Left lung (tissue), 4 donors: ENCODE measurements at regions not wholly inside any gene's neighbourhood (a gene's known extent, or its start where the extent isn't known, plus 50 kb on each side); places are given as distances from the start of the nearest gene placed in this dataset.

ENCODE experiments used
- ATAC-seq: fragments of 200-7000 bp; cut with Tn5 transposase; one replicate; pipeline ENCODE4 v1.9.1; 2020; ENCODE audit warnings: moderate library complexity
- DNase-seq, 4 donors: peaks; one replicate each; pipeline ENCODE4 v3.0.0-alpha.2; 2013 to 2020
- H3K27ac ChIP-seq, 2 donors: fragments of 200-600 bp; sonication (generic) in 1 of 2; one replicate each; pipeline versions ENCODE4 v1.5.0 to v1.8.0; 2020 to 2021
- H3K27me3 ChIP-seq, 2 donors: fragments of 200-600 bp; sonication (generic) in 1 of 2; one replicate each; pipeline versions ENCODE4 v1.5.0 to v1.8.0; 2020 to 2021
- H3K36me3 ChIP-seq, 2 donors: fragments of 200-600 bp; sonication (generic) in 1 of 2; one replicate each; pipeline versions ENCODE4 v1.5.0 to v1.8.0; 2020 to 2021
- H3K4me1 ChIP-seq, 2 donors: fragments of 200-600 bp; one replicate each; pipeline ENCODE4 v1.8.0; 2021
- H3K4me3 ChIP-seq, 2 donors: fragments of 200-600 bp; sonication (generic) in 1 of 2; one replicate each; pipeline versions ENCODE4 v1.5.0 to v1.8.0; 2020 to 2021; ENCODE audit warnings: mild to moderate bottlenecking in 1 of 2
- H3K9me3 ChIP-seq, 2 donors: fragments of 200-600 bp; sonication (generic) in 1 of 2; one replicate each; pipeline versions ENCODE4 v1.5.0 to v1.8.0; 2020 to 2021
- intact Hi-C, 2 donors: fragments of 100-400 bp; cut with DNase I; formaldehyde crosslinking; loops; one replicate each; pipeline versions ENCODE4 v1.11.2 to v1.14.2; 2022
- TF ChIP-seq, protein P1 (sequence below), 2 donors: fragments of 200-600 bp; sonication (generic) in 1 of 2; IDR thresholded peaks; one replicate each; pipeline versions ENCODE4 v1.5.0 to v1.8.0; 2021; ENCODE audit warnings: antibody characterized with exemption in 2 of 2
- donor health status: DM: no; HTN: yes; CAD: no.
- donor health status: DM: no; HTN: no; CAD: no.

DNA sequence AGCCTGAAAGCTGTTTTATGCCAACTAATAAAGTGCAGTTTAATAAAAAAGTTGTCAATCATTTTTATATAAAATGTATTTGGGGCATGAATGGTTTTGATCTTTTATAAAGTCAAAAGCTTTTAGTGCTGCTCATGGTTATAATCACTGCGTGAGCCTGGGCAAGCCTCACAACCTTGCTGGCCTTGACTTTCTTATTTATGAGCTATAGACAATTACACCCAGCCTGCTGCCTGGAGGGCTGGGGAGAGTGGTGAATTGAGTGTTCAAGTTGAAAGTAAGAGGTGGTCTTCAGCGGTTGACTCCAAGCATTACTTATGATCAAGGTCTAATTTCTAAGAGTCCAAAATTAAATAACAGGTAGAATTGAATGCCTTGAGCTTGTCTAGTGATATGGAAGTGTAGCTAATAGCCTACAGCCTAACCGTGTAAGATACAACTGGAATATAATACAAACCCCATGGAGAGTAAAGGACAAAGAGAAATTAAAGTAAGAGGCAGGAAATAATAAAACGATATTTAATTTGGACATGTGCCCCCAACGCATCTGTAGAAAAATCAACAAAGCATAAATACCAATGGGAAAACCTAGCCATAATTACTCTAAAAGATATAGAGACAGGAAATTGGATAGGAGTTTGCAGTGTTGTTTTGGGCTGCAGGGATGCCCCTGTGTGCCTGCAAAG is 106.0 kb upstream of the CYP1B1 start:
- DNase-seq, result no peak
- Histone ChIP-seq H3K9me3 (no peaks in the 10 kb centered on the region), H3K4me3 (no peak overlapping the region), H3K36me3 (no peaks in the 10 kb centered on the region), H3K4me1 (peaks cover 17 to 44% of the 10 kb centered on the region in 2 donors), H3K27me3 (no peaks in the 10 kb centered on the region), H3K27ac (no peak overlapping the region)
- TF ChIP-seq, protein P1, sequence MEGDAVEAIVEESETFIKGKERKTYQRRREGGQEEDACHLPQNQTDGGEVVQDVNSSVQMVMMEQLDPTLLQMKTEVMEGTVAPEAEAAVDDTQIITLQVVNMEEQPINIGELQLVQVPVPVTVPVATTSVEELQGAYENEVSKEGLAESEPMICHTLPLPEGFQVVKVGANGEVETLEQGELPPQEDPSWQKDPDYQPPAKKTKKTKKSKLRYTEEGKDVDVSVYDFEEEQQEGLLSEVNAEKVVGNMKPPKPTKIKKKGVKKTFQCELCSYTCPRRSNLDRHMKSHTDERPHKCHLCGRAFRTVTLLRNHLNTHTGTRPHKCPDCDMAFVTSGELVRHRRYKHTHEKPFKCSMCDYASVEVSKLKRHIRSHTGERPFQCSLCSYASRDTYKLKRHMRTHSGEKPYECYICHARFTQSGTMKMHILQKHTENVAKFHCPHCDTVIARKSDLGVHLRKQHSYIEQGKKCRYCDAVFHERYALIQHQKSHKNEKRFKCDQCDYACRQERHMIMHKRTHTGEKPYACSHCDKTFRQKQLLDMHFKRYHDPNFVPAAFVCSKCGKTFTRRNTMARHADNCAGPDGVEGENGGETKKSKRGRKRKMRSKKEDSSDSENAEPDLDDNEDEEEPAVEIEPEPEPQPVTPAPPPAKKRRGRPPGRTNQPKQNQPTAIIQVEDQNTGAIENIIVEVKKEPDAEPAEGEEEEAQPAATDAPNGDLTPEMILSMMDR (IDR thresholded peaks at IDR 0.05), result no peak
- ATAC-seq, result no peak
- intact Hi-C loops, result no loop called here

DNA sequence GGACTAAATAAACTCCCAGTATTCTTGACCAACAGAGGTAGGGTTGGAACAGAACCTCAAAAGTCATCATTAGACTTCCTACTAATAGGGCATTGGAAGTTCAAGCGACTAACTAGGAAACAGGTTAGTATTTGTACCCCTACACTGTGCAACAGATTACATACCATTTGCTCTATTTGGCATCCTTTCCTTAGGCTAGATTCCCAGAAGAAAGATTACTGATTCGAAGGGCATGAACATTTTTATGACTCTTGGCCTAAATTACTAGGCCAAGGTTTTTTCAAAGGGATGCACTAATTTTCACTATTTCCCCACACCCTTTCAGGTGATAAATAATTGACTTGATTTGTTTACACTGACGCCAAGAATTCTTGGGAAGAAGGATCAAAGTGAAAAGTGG is 104.8 kb upstream of the CYP1B1 start:
- no peak overlapping the region for H3K4me3 ChIP-seq
- no peak for ATAC-seq
- no peak for DNase-seq
- TF ChIP-seq, protein P1 (IDR thresholded peaks at IDR 0.05), result no peak
- no peaks in the 10 kb centered on the region for H3K36me3 ChIP-seq
- intact Hi-C loops, result no loop called here
- H3K27me3 ChIP-seq, result no peaks in the 10 kb centered on the region
- H3K27ac ChIP-seq, result no peak overlapping the region
- no peaks in the 10 kb centered on the region for H3K9me3 ChIP-seq
- peaks cover 24 to 52% of the 10 kb centered on the region in 2 donors for H3K4me1 ChIP-seq

DNA sequence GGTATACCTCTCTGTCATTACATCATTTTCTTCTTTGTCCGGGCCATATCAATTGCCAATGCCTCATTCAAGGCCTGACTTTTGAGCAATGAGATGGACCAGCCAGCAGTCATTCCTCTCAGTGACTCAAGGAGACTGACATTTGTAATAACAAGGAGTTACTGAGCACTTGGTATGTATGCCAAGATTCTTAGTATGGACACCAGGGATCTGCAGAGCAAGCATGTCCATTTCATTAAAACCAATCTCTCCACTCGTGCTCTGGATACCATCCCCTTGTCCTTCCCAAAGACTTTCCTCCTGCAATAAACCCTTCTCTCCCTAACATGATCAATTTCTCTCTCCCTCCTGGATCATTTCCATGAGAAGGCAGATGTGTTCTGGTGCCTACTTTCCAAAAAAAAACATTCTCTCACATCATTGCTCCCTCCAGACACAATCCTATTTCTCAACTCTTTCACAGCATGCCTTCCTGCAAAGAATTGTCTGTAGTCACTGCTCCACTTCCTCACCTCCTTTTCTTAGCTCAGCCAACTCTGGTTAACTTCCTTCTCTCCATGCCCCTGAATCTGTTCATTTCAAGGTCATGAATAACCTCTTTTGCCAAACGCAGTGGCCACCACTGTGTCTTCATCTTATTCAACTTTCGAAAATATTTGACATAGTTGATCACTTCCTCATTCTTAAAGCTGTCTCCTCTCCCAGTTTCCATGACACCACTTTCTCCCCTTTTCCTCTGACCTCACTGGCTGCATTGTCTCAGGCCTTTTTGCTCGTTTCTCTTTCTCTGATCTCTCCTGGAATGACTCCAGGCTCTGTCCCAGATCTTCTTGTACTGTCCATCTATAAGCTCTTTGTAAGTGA is 102.8 kb upstream of the CYP1B1 start:
- peak; percentile 40 for ATAC-seq

DNA sequence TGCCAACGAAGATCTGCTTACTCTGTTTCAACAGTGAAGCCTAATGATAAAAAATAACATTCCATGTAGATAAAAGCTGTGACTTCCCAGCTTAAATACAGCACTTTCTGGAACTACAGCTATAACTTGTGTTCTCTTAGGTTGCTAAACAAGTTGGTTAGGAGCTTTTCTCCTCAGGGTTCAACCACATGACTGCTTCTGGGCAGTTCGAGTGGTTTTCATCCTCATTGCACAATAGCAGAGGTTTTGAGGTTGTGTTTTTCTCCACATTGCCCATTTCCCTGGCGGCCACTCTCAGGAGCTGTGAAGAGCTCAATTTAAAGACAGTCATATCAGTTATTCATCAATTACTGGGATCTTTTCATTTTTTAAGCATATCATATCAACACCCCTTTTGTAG is 102.2 kb upstream of the CYP1B1 start:
- Histone ChIP-seq H3K36me3 (no peaks in the 10 kb centered on the region), H3K4me1 (peaks cover 33 to 62% of the 10 kb centered on the region in 2 donors), H3K27ac (peak overlapping the region; percentile 81 to 92), H3K4me3 (no peak overlapping the region), H3K9me3 (no peaks in the 10 kb centered on the region), H3K27me3 (no peaks in the 10 kb centered on the region)
- intact Hi-C loops, result no loop called here
- TF ChIP-seq, protein P1 (IDR thresholded peaks at IDR 0.05), result peak in 1 of 2 donors; percentile 41
- ATAC-seq (peak; percentile 76), DNase-seq (peak in 2 of 4 donors; percentile 44 to 63)

More for the DNA sequence above, 102.8 kb upstream of the CYP1B1 start:
- no peaks in the 10 kb centered on the region for H3K36me3 ChIP-seq
- no peak overlapping the region for H3K4me3 ChIP-seq
- DNase-seq, result no peak
- intact Hi-C loops, result no loop called here
- no peaks in the 10 kb centered on the region for H3K9me3 ChIP-seq
- peaks cover 31 to 60% of the 10 kb centered on the region in 2 donors for H3K4me1 ChIP-seq
- TF ChIP-seq, protein P1 (IDR thresholded peaks at IDR 0.05), result no peak
- no peaks in the 10 kb centered on the region for H3K27me3 ChIP-seq
- peak overlapping the region; percentile 81 to 92 for H3K27ac ChIP-seq

DNA sequence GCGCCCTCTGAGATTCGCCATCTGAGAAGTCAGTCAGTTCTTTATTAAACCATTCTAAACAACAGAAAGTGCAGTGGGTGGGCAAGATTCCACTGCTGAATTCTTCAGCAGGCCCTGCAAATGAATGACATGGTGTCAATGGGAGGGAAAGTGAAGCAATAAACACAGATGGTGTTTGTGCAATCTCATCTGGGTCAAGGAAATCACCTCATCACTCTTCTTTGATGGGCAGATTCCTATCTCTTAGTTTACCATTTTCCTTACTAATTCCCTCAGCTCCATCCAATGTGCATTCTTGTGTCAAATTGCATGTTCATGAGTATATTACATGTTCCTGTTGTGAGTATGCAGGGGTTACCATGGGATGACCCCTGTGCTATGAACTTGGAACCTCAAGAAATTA is 100.7 kb upstream of the CYP1B1 start:
- no peak for ATAC-seq
- Histone ChIP-seq H3K4me1 (peaks cover 33 to 62% of the 10 kb centered on the region in 2 donors), H3K4me3 (no peak overlapping the region), H3K36me3 (no peaks in the 10 kb centered on the region), H3K9me3 (no peaks in the 10 kb centered on the region), H3K27me3 (no peaks in the 10 kb centered on the region), H3K27ac (peak overlapping the region; percentile 81 to 92)
- DNase-seq, result peak in 1 of 4 donors; percentile 13
- intact Hi-C loops, result no loop called here
- TF ChIP-seq, protein P1 (IDR thresholded peaks at IDR 0.05), result no peak
